ENCODE measurements at regions not wholly inside any gene's neighbourhood (a gene's known extent, or its start where the extent isn't known, plus 50 kb on each side); places are given as distances from the start of the nearest gene placed in this dataset.

- H2BK15ac ChIP-seq (ENCODE audit: low read length) = no peak overlapping the region; the same call in 1 of the 2 replicates
- 90% methylated on average over 7 of the region's 7 CpGs; no CpG with 5 or more reads in 1 of the 2 experiments for WGBS, 2 experiments (ENCODE audit: extremely low coverage in 1 of 2, insufficient coverage in 1 of 2, insufficient read length in 1 of 2, insufficient replicate concordance in 2 of 2, low coverage in 1 of 2, low lambda C conversion rate in 2 of 2, missing lambda C conversion rate in 1 of 2)
- CTCF ChIA-PET (ENCODE audit: partially characterized antibody) = interaction anchor here (0.7 to 4.6 kb wide), 5 partner anchors 11 to 425 kb away, joined by 3 to 15 read pairs (median 4); no protein-coding TSS in a partner anchor
These were observed 363.9 kb upstream of the CDH5 start for GRCh38 chr16:66002601-66003000.

More at GRCh38 chr16:66002601-66003000, 363.9 kb upstream of the CDH5 start:
- Histone ChIP-seq H2AK5ac (ENCODE audit: low read depth, low read length) (no peak overlapping the region), H3K4me3 (ENCODE audit: extremely low read depth in 1 of 4, insufficient read depth in 2 of 4, low read depth in 3 of 4, low read length in 4 of 4) (no peak overlapping the region), H4K20me1 (replicated peaks in 1 of 2; ENCODE audit: control insufficient read depth in 1 of 2, insufficient read depth in 2 of 2, low read length in 2 of 2) (no peaks in the 10 kb centered on the region), H3K23me2 (ENCODE audit: low read depth, low read length) (no peaks in the 10 kb centered on the region), H3K4me2 (ENCODE audit: insufficient read depth in 1 of 2, low read depth in 2 of 2, low read length in 2 of 2) (no peak overlapping the region), H3K9ac (replicated peaks in 1 of 4; ENCODE audit: extremely low read depth in 1 of 4, low read depth in 3 of 4, low read length in 3 of 4) (no peak overlapping the region), H3K9me3 (ENCODE audit: insufficient read depth in 2 of 2, low read depth in 1 of 2, low read length in 1 of 2) (no peaks in the 10 kb centered on the region), H2BK120ac (replicated peaks; ENCODE audit: low read depth, low read length) (no peak overlapping the region), H3K79me1 (ENCODE audit: low read depth, low read length) (no peaks in the 10 kb centered on the region), H3K56ac (replicated peaks; ENCODE audit: insufficient read length, low read depth, low read length) (no peak overlapping the region), H4K8ac (ENCODE audit: extremely low read depth, insufficient read depth, low read length) (no peak overlapping the region), H3K4ac (replicated peaks; ENCODE audit: insufficient read length, low read depth, low read length) (no peak overlapping the region), H2BK12ac (ENCODE audit: low read depth, low read length) (no peak overlapping the region), H3K36me3 (ENCODE audit: control insufficient read depth in 2 of 4, insufficient read depth in 4 of 4, low read length in 3 of 4) (no peaks in the 10 kb centered on the region), H4K5ac (ENCODE audit: insufficient read length, low read depth, low read length) (no peak overlapping the region), H2BK20ac (ENCODE audit: low read length) (no peak overlapping the region), H3K79me2 (ENCODE audit: control insufficient read depth in 1 of 2, insufficient read depth in 2 of 2, low read length in 2 of 2) (no peaks in the 10 kb centered on the region), H4K91ac (replicated peaks; ENCODE audit: insufficient read length, low read length) (no peak overlapping the region), H3K27ac (ENCODE audit: low read depth, low read length) (no peak overlapping the region), H3K27me3 (replicated peaks in 1 of 4; ENCODE audit: control insufficient read depth in 3 of 4, extremely low read depth in 1 of 4, insufficient read depth in 3 of 4, low read length in 3 of 4) (no peaks in the 10 kb centered on the region; a peak in 1 of 7 replicates), H3K18ac (ENCODE audit: extremely low read depth, low read length) (no peak overlapping the region), H2BK5ac (ENCODE audit: low read depth, low read length) (no peak overlapping the region), H3K4me1 (replicated peaks in 1 of 4; ENCODE audit: control insufficient read depth in 3 of 4, insufficient read depth in 4 of 4, low read length in 3 of 4) (no peaks in the 10 kb centered on the region; a peak in 1 of 7 replicates), H3K14ac (ENCODE audit: insufficient read length) (no peak overlapping the region), H3K23ac (ENCODE audit: insufficient read length) (no peak overlapping the region), H2AFZ (ENCODE audit: low read length) (no peak overlapping the region)
- DNase-seq (ENCODE audit: low read depth in 1 of 2, low spot score in 2 of 2) (no peak), FAIRE-seq (no peak)
- POLR2A ChIA-PET (ENCODE audit: partially characterized antibody) = no interaction called here
- TF ChIP-seq ZNF274 (IDR thresholded peaks at IDR 0.05; ENCODE audit: borderline replicate concordance, extremely low read depth, low read length) (no peak), TBP (IDR thresholded peaks at IDR 0.05; ENCODE audit: low read depth, low read length) (no peak), SP2 (IDR thresholded peaks at IDR 0.05; ENCODE audit: low read length) (no peak), BCL11A (IDR thresholded peaks at IDR 0.05; ENCODE audit: low read depth in 2 of 2, low read length in 2 of 2) (no peak), TCF12 (IDR thresholded peaks at IDR 0.05; ENCODE audit: low read depth, low read length) (no peak), HDAC2 (IDR thresholded peaks at IDR 0.05; ENCODE audit: borderline replicate concordance in 1 of 2, low read depth in 2 of 2, low read length in 2 of 2) (no peak), JUN (IDR thresholded peaks at IDR 0.05; ENCODE audit: low read depth, low read length) (no peak), USF2 (IDR thresholded peaks at IDR 0.05; ENCODE audit: low read length) (no peak)

Data from H1 (cell line).